ENCODE measurements at regions not wholly inside any gene's neighbourhood (a gene's known extent, or its start where the extent isn't known, plus 50 kb on each side); places are given as distances from the start of the nearest gene placed in this dataset.

DNA sequence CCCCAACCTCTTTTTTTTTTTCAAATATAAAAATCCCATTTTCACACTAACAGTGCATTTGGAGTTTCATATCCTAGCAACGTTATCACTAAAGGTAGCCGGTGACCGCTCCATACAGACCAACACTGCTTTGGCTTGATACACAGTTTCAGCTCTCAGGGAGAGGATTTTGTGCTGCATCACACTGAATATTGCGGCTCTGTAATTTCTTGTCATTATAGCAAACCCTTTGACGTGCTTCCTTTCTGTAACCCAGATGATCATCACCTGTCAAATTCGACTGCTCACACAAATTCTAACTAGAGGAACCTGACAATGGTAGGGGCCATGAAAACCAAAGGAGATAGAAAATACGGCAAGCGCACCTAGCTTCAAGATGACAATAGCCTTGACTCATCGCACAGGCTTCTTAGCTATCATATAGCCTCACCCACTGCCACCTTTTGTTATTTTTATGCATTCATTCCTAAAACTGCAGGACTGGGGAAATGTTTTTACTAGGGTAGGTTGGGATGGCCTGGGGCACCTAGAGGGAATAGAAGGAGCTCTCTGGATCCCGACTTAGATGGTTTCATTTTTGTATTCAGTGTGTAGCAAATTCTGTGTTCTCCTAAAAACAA lies 582.9 kb upstream of the PIK3C3 start (continued):
- TF ChIP-seq GTF2F1 (IDR thresholded peaks at IDR 0.05; ENCODE audit: borderline replicate concordance, low read depth, low read length) (no peak), SP4 (IDR thresholded peaks at IDR 0.05; ENCODE audit: low read length) (no peak)

All from H1 (cell line).